GM12878 (cell line): ENCODE measurements at regions not wholly inside any gene's neighbourhood (a gene's known extent, or its start where the extent isn't known, plus 50 kb on each side); places are given as distances from the start of the nearest gene placed in this dataset.
A peak's percentile ranks its signal among the peaks of the same experiment; 100 is the strongest.
"Not testable (repeated sequence)": the region's sequence is repeated elsewhere in the genome, so short reads cannot be mapped to it uniquely, and the experiment has no call there.

Experiments used
- ATAC-seq: fragments of 200-7000 bp; cut with Tn5 transposase; 3 replicates; pipeline ENCODE4 v1.9.1; 2020; ENCODE audit warnings: mild to moderate bottlenecking, moderate library complexity
- BruUV-seq: library from RNA; stranded (reverse); fragments of 400-500 nt; replicated peaks from 2 replicates; lab custom pipeline; 2021; lab: Mats Ljungman, UMichigan
- CTCF ChIA-PET: fragments of 300-600 bp; sonication (Branson Sonifier 250); formaldehyde crosslinking; extraction: SDS; loops from one replicate; lab custom pipeline; 2021; ENCODE audit warnings: inconsistent platforms; lab: Yijun Ruan, JAX
- POLR2A ChIA-PET: fragments of 350-600 bp; formaldehyde crosslinking; extraction: SDS; loops from one replicate; lab custom pipeline; 2021; ENCODE audit warnings: inconsistent platforms; lab: Charles Lee
- RAD21 ChIA-PET: fragments of 300-600 bp; sonication (Branson Sonifier 250); formaldehyde crosslinking; loops from one replicate; lab custom pipeline; 2023; ENCODE audit warnings: antibody characterized with exemption; ENCODE audit not compliant: unreplicated experiment; lab: Charles Lee
- SMC1A ChIA-PET: fragments of 300-600 bp; sonication (Branson Sonifier 250); formaldehyde crosslinking; loops from one replicate; lab custom pipeline; 2023; ENCODE audit not compliant: unreplicated experiment, uncharacterized antibody; lab: Charles Lee
- DNase-seq: peaks from one replicate; pipeline ENCODE4 v3.0.0-alpha.2; 2011; ENCODE audit warnings: low read depth, low spot score
- FAIRE-seq: peaks from 3 replicates; lab custom pipeline; 2011; peaks lifted over from hg19 to GRCh38; lab: Jason Lieb, UNC
- H2AFZ ChIP-seq: 2 replicates; pipeline ENCODE4 v1.6.0; 2011; ENCODE audit warnings: low read depth, low read length, control low read depth; ENCODE audit not compliant: control insufficient read depth
- H3K27ac ChIP-seq: 2 replicates; pipeline ENCODE4 v1.5.1; 2011; ENCODE audit warnings: control low read depth; ENCODE audit not compliant: control insufficient read depth, insufficient read depth
- H3K27me3 ChIP-seq, 2 experiments: replicated peaks in 1 of 2; 2 replicates each; pipeline versions ENCODE4 v1.6.0 to v1.6.1; 2011; ENCODE audit warnings: low read length in 1 of 2; ENCODE audit not compliant: control insufficient read depth in 2 of 2, insufficient read depth in 2 of 2
- H3K36me3 ChIP-seq, 2 experiments: 2 replicates each; pipeline ENCODE4 v1.5.1; 2011; ENCODE audit warnings: low read length in 1 of 2; ENCODE audit not compliant: control insufficient read depth in 2 of 2, insufficient read depth in 2 of 2
- H3K4me1 ChIP-seq: 2 replicates; pipeline ENCODE4 v1.6.1; 2011; ENCODE audit warnings: mild to moderate bottlenecking, low read length, moderate library complexity, mixed read lengths; ENCODE audit not compliant: control insufficient read depth, insufficient read depth
- H3K4me2 ChIP-seq: 2 replicates; pipeline ENCODE4 v1.6.0; 2011; ENCODE audit warnings: control low read depth; ENCODE audit not compliant: control insufficient read depth, insufficient read depth
- H3K4me3 ChIP-seq: fragments of 200-600 bp; sonication (generic); 2 replicates; pipeline ENCODE4 v1.5.1; 2016
- H3K79me2 ChIP-seq: 2 replicates; pipeline ENCODE4 v1.6.0; 2011; ENCODE audit warnings: low read length; ENCODE audit not compliant: control insufficient read depth, insufficient read depth
- H3K9ac ChIP-seq: 2 replicates; pipeline ENCODE4 v1.8.0; 2011; ENCODE audit warnings: low read length, control low read depth, mixed read lengths; ENCODE audit not compliant: control insufficient read depth, insufficient read depth
- H3K9me3 ChIP-seq: replicated peaks from 3 replicates; pipeline ENCODE4 v1.5.1; 2011; ENCODE audit warnings: mild to moderate bottlenecking, low read length; ENCODE audit not compliant: control insufficient read depth, insufficient read depth
- H4K20me1 ChIP-seq: 2 replicates; pipeline ENCODE4 v1.6.0; 2011; ENCODE audit not compliant: control insufficient read depth, insufficient read depth
- BHLHE40 ChIP-seq, 2 experiments: fragments of 450-650 bp in 1 of 2; IDR thresholded peaks; 2 replicates each; pipeline ENCODE4 v1.6.1; 2011 to 2017; ENCODE audit warnings: low read depth in 2 of 2, borderline replicate concordance in 1 of 2, improper control_type of control experiment in 1 of 2, low read length in 1 of 2, mild to moderate bottlenecking in 1 of 2
- CHD4 ChIP-seq: fragments of 200-600 bp; sonication (generic); IDR thresholded peaks from 2 replicates; pipeline ENCODE4 v1.6.1; 2016; ENCODE audit warnings: mild to moderate bottlenecking
- CTCF ChIP-seq, 3 experiments: IDR thresholded peaks in 2 of 3; conservative IDR thresholded peaks in 1 of 3; 2 replicates each; pipeline ENCODE4 v1.5.1; 2011; ENCODE audit warnings: low read depth in 3 of 3, low read length in 3 of 3, mild to moderate bottlenecking in 3 of 3, control low read depth in 2 of 3, moderate library complexity in 2 of 3, inconsistent platforms in 1 of 3, mixed read lengths in 1 of 3; ENCODE audit not compliant: control insufficient read depth in 2 of 3, insufficient read depth in 1 of 3; ENCODE audit errors: extremely low read depth in 1 of 3
- FOXM1 ChIP-seq: IDR thresholded peaks from 2 replicates; pipeline ENCODE4 v1.6.1; 2012; ENCODE audit warnings: low read depth, mild to moderate bottlenecking, inconsistent platforms, low read length, moderate library complexity
- GABPA ChIP-seq: IDR thresholded peaks from 2 replicates; pipeline ENCODE4 v1.6.1; 2014; ENCODE audit warnings: antibody characterized with exemption, low read depth, mild to moderate bottlenecking, inconsistent platforms
- JUNB ChIP-seq: IDR thresholded peaks from 2 replicates; pipeline ENCODE4 v1.6.1; 2016; ENCODE audit warnings: antibody characterized with exemption, mild to moderate bottlenecking
- KDM1A ChIP-seq: fragments of 200-600 bp; sonication (generic); IDR thresholded peaks from 2 replicates; pipeline ENCODE4 v1.6.1; 2016; ENCODE audit warnings: borderline replicate concordance
- MYB ChIP-seq: fragments of 150-350 bp; IDR thresholded peaks from 2 replicates; pipeline ENCODE4 v1.6.1; 2014; ENCODE audit warnings: mild to moderate bottlenecking, low read depth, low read length, borderline replicate concordance
- NR2C2 ChIP-seq: IDR thresholded peaks from 2 replicates; pipeline ENCODE4 v1.6.1; 2011; ENCODE audit warnings: borderline replicate concordance, low read depth; ENCODE audit not compliant: control insufficient read depth, insufficient read length
- POLR2A ChIP-seq: IDR thresholded peaks from 2 replicates; pipeline ENCODE4 v1.6.1; 2011; ENCODE audit warnings: low read depth, mild to moderate bottlenecking, low read length
- RAD21 ChIP-seq: IDR thresholded peaks from 2 replicates; pipeline ENCODE4 v1.6.1; 2011; ENCODE audit warnings: mild to moderate bottlenecking, low read depth, low read length, moderate library complexity; ENCODE audit not compliant: insufficient read depth
- RB1 ChIP-seq: fragments of 450-650 bp; formaldehyde crosslinking; IDR thresholded peaks from 2 replicates; pipeline ENCODE4 v1.6.1; 2017; ENCODE audit warnings: mild to moderate bottlenecking, borderline replicate concordance
- SMC3 ChIP-seq: IDR thresholded peaks from 2 replicates; pipeline ENCODE4 v1.6.1; 2011; ENCODE audit warnings: low read length, improper control_type of control experiment, borderline replicate concordance
- SPI1 ChIP-seq: IDR thresholded peaks from 2 replicates; pipeline ENCODE4 v1.6.1; 2011; ENCODE audit warnings: low read depth, mild to moderate bottlenecking, low read length, moderate library complexity, borderline replicate concordance; ENCODE audit not compliant: insufficient read depth
- ZNF24 ChIP-seq: fragments of 450-650 bp; IDR thresholded peaks from 2 replicates; pipeline ENCODE4 v1.6.1; 2017; ENCODE audit warnings: antibody characterized with exemption, mild to moderate bottlenecking
- WGBS: methylation state at CpG from one replicate; pipeline ENCODE4 v1.1.6; 2016; ENCODE audit warnings: low lambda C conversion rate; ENCODE audit not compliant: insufficient replicate concordance, insufficient coverage; ENCODE audit errors: missing lambda C conversion rate; 5-methylcytosine and 5-hydroxymethylcytosine counted together
- in situ Hi-C: fragments of 300-500 bp; cut with MboI; formaldehyde crosslinking; loops from 9 replicates; pipeline ENCODE4 v1.14.3; 2018; ENCODE audit warnings: mixed read lengths
- intact Hi-C: fragments of 100-400 bp; cut with micrococcal nuclease; formaldehyde crosslinking; loops from one replicate; pipeline ENCODE4 v1.14.2; 2022; ENCODE audit not compliant: unreplicated experiment

GRCh38 chr22:25334162-25334490 lies 114.7 kb downstream of the CRYBB2 start:
- intact Hi-C loops: loop anchor here (2.0 kb wide), 2 partner anchors 97 to 253 kb away; no protein-coding TSS in a partner anchor

GRCh38 chr22:25334631-25335030 lies 115.2 kb downstream of the CRYBB2 start:
- intact Hi-C loops (loop anchor here (2.0 kb wide), 2 partner anchors 98 to 254 kb away; no protein-coding TSS in a partner anchor), in situ Hi-C loops (loop anchor here (5.0 kb wide), 1 partner anchor 252 kb away; no protein-coding TSS in a partner anchor)
- H3K36me3 ChIP-seq, H3K79me2 ChIP-seq, ATAC-seq, BruUV-seq, H3K27ac ChIP-seq, H2AFZ ChIP-seq, POLR2A ChIA-PET, FAIRE-seq, DNase-seq, H4K20me1 ChIP-seq, H3K4me2 ChIP-seq, RAD21 ChIA-PET, H3K9me3 ChIP-seq, H3K9ac ChIP-seq, H3K4me3 ChIP-seq, H3K4me1 ChIP-seq, H3K27me3 ChIP-seq: not testable (repeated sequence)
- ChIA-PET SMC1A (interaction anchor here (1.3 kb wide), 1 partner anchor 253 kb away, joined by 3 read pairs; no protein-coding TSS in a partner anchor), CTCF (interaction anchor here (0.6 to 2.2 kb wide), 7 partner anchors 8 to 133 kb away, joined by 3 to 24 read pairs (median 4); no protein-coding TSS in a partner anchor)
- 53% methylated on average over 17 of the region's 17 CpGs for WGBS

More at GRCh38 chr22:25334162-25334490, 114.7 kb downstream of the CRYBB2 start:
- in situ Hi-C loops: loop anchor here (5.0 kb wide), 1 partner anchor 252 kb away; no protein-coding TSS in a partner anchor
- Histone ChIP-seq H3K4me3 (no peak overlapping the region), H4K20me1 (no peaks in the 10 kb centered on the region), H3K4me1 (no peaks in the 10 kb centered on the region), H3K4me2 (no peak overlapping the region), H3K79me2 (no peaks in the 10 kb centered on the region), H3K9me3 (no peaks in the 10 kb centered on the region), H3K27me3 (no peaks in the 10 kb centered on the region), H3K36me3 (no peaks in the 10 kb centered on the region), H2AFZ (no peak overlapping the region), H3K27ac (no peak overlapping the region), H3K9ac (no peak overlapping the region)
- WGBS: 23% methylated on average over 10 of the region's 10 CpGs
- TF ChIP-seq ZNF24 (no peak), NR2C2 (no peak), JUNB (no peak), SPI1 (no peak), FOXM1 (no peak), MYB (no peak), GABPA (no peak), KDM1A (no peak), RAD21 (peak; percentile 34; the same call in 1 of the 2 replicates), CHD4 (no peak), POLR2A (no peak), SMC3 (peak; percentile 67; the same call in 1 of the 2 replicates), BHLHE40 (IDR thresholded peaks at IDR 0.05; ENCODE audit: borderline replicate concordance in 1 of 2, low read depth in 2 of 2, low read length in 1 of 2) (peak in 1 of 2 experiments; percentile 56; a peak in 1 of 4 replicates), RB1 (no peak), CTCF (IDR thresholded peaks at IDR 0.05 in 2 of 3, conservative IDR thresholded peaks at IDR 0.05 in 1 of 3; ENCODE audit: control insufficient read depth in 2 of 3, extremely low read depth in 1 of 3, insufficient read depth in 1 of 3, low read depth in 3 of 3, low read length in 3 of 3) (peak; percentile 53 to 80 (median 64))
- RAD21 ChIA-PET: interaction anchor here (0.7 to 1.7 kb wide), 5 partner anchors 42 to 258 kb away, joined by 3 to 7 read pairs (median 4); no protein-coding TSS in a partner anchor
- no TSS peak for BruUV-seq
- CTCF ChIA-PET: interaction anchor here (0.6 to 2.2 kb wide), 21 partner anchors 8 to 838 kb away, joined by 3 to 24 read pairs (median 4); no protein-coding TSS in a partner anchor
- ATAC-seq (peak; percentile 97), FAIRE-seq (peak; percentile 70), DNase-seq (peak; percentile 0)
- SMC1A ChIA-PET: interaction anchor here (1.0 to 1.3 kb wide), 4 partner anchors 122 to 254 kb away, joined by 3 to 5 read pairs (median 4); no protein-coding TSS in a partner anchor
- POLR2A ChIA-PET: no interaction called here
